Peyer's patch (tissue), 4 donors: ENCODE measurements at regions not wholly inside any gene's neighbourhood (a gene's known extent, or its start where the extent isn't known, plus 50 kb on each side); places are given as distances from the start of the nearest gene placed in this dataset.
"Not testable (repeated sequence)": the region's sequence is repeated elsewhere in the genome, so short reads cannot be mapped to it uniquely, and the experiment has no call there.

ENCODE experiments used
- DNase-seq, 3 donors: peaks; one replicate each; pipeline ENCODE4 v3.0.0-alpha.2; 2017 to 2019
- H3K27ac ChIP-seq, 4 donors: fragments of 200-600 bp; sonication (generic); one replicate each; pipeline ENCODE4 v1.5.1; 2016 to 2019
- H3K27me3 ChIP-seq, 2 donors: fragments of 200-600 bp; sonication (generic); one replicate each; pipeline ENCODE4 v1.5.1; 2019
- H3K36me3 ChIP-seq, 3 donors: fragments of 200-600 bp; sonication (generic); one replicate each; pipeline ENCODE4 v1.5.1; 2016 to 2019
- H3K4me1 ChIP-seq, 4 donors: fragments of 200-600 bp; sonication (generic); one replicate each; pipeline ENCODE4 v1.5.1; 2016 to 2019
- H3K4me3 ChIP-seq, 4 donors: fragments of 200-600 bp; sonication (generic); 1 replicate in 3 of 4; 2 replicates in 1 of 4; pipeline ENCODE4 v1.5.1; 2016 to 2019; ENCODE audit warnings: mild to moderate bottlenecking in 1 of 4
- H3K9me3 ChIP-seq, 4 donors: fragments of 200-600 bp; sonication (generic); one replicate each; pipeline ENCODE4 v1.5.1; 2016 to 2019; ENCODE audit warnings: mild to moderate bottlenecking in 1 of 4
- CTCF ChIP-seq, 6 experiments: fragments of 450-650 bp in 4 of 6; fragments of 200-600 bp in 2 of 6; sonication (generic) in 1 of 6; IDR thresholded peaks; one replicate each; pipeline ENCODE4 v1.5.1; 2017 to 2019; ENCODE audit warnings: antibody characterized with exemption in 6 of 6, mild to moderate bottlenecking in 3 of 6, moderate library complexity in 1 of 6
- POLR2A ChIP-seq, 2 donors: fragments of 450-650 bp; IDR thresholded peaks; one replicate each; pipeline ENCODE4 v1.5.1; 2017; ENCODE audit warnings: antibody characterized with exemption in 2 of 2, mild to moderate bottlenecking in 2 of 2, moderate library complexity in 2 of 2

GRCh38 chr1:98550076-98550475 lies 111.4 kb upstream of the SNX7 start:
- TF ChIP-seq POLR2A (IDR thresholded peaks at IDR 0.05) (no peak), CTCF (IDR thresholded peaks at IDR 0.05) (no peak)

GRCh38 chr1:98546319-98546718 lies 115.2 kb upstream of the SNX7 start:
- no peak overlapping the region for H3K27ac ChIP-seq
- no peaks in the 10 kb centered on the region for H3K27me3 ChIP-seq
- H3K36me3 ChIP-seq = no peaks in the 10 kb centered on the region
- no peak for DNase-seq
- TF ChIP-seq POLR2A (IDR thresholded peaks at IDR 0.05) (no peak), CTCF (IDR thresholded peaks at IDR 0.05) (no peak)
- no peak overlapping the region for H3K4me3 ChIP-seq
- H3K9me3 ChIP-seq = no peaks in the 10 kb centered on the region
- no peaks in the 10 kb centered on the region for H3K4me1 ChIP-seq

More at GRCh38 chr1:98550076-98550475, 111.4 kb upstream of the SNX7 start:
- H3K9me3 ChIP-seq = no peaks in the 10 kb centered on the region
- H3K27ac ChIP-seq = no peak overlapping the region
- no peaks in the 10 kb centered on the region for H3K36me3 ChIP-seq
- H3K4me1 ChIP-seq = no peaks in the 10 kb centered on the region
- no peak for DNase-seq
- no peak overlapping the region for H3K4me3 ChIP-seq
- no peaks in the 10 kb centered on the region for H3K27me3 ChIP-seq

- no peak for DNase-seq
- Histone ChIP-seq H3K27ac (no peak overlapping the region), H3K4me1 (no peaks in the 10 kb centered on the region), H3K27me3 (no peaks in the 10 kb centered on the region), H3K4me3 (no peak overlapping the region), H3K36me3 (no peaks in the 10 kb centered on the region), H3K9me3 (no peaks in the 10 kb centered on the region)
- TF ChIP-seq CTCF (IDR thresholded peaks at IDR 0.05) = no peak
- TF ChIP-seq POLR2A (IDR thresholded peaks at IDR 0.05) = no peak
Observed at GRCh38 chr1:98538106-98538505, 123.4 kb upstream of the SNX7 start.

GRCh38 chr1:98523256-98523655 lies 138.3 kb upstream of the SNX7 start:
- Histone ChIP-seq H3K4me1 (no peaks in the 10 kb centered on the region), H3K9me3 (no peaks in the 10 kb centered on the region), H3K36me3 (no peaks in the 10 kb centered on the region), H3K27me3 (no peaks in the 10 kb centered on the region), H3K4me3 (no peak overlapping the region), H3K27ac (no peak overlapping the region)
- no peak for DNase-seq
- TF ChIP-seq CTCF (IDR thresholded peaks at IDR 0.05) = no peak
- TF ChIP-seq POLR2A (IDR thresholded peaks at IDR 0.05) = no peak

GRCh38 chr1:98516306-98516705 lies 145.2 kb upstream of the SNX7 start:
- no peak overlapping the region for H3K27ac ChIP-seq
- no peaks in the 10 kb centered on the region for H3K9me3 ChIP-seq
- no peak for TF ChIP-seq POLR2A (IDR thresholded peaks at IDR 0.05)
- no peak for TF ChIP-seq CTCF (IDR thresholded peaks at IDR 0.05)
- no peaks in the 10 kb centered on the region for H3K27me3 ChIP-seq
- no peak overlapping the region for H3K4me3 ChIP-seq
- no peak for DNase-seq
- no peaks in the 10 kb centered on the region for H3K4me1 ChIP-seq
- H3K36me3 ChIP-seq = no peaks in the 10 kb centered on the region

GRCh38 chr1:98515744-98516143 lies 145.8 kb upstream of the SNX7 start:
- no peaks in the 10 kb centered on the region for H3K4me1 ChIP-seq

GRCh38 chr1:98512216-98512615 lies 149.3 kb upstream of the SNX7 start:
- not testable (repeated sequence) for H3K27ac ChIP-seq, H3K4me3 ChIP-seq, H3K36me3 ChIP-seq, DNase-seq, H3K27me3 ChIP-seq, H3K4me1 ChIP-seq, H3K9me3 ChIP-seq

More at GRCh38 chr1:98515744-98516143, 145.8 kb upstream of the SNX7 start:
- Histone ChIP-seq H3K27ac (no peak overlapping the region), H3K36me3 (no peaks in the 10 kb centered on the region), H3K4me3 (no peak overlapping the region), H3K9me3 (no peaks in the 10 kb centered on the region), H3K27me3 (no peaks in the 10 kb centered on the region)
- TF ChIP-seq CTCF (IDR thresholded peaks at IDR 0.05) (no peak), POLR2A (IDR thresholded peaks at IDR 0.05) (no peak)
- no peak for DNase-seq
